Posterior vena cava (tissue), 2 donors: ENCODE measurements at regions not wholly inside any gene's neighbourhood (a gene's known extent, or its start where the extent isn't known, plus 50 kb on each side); places are given as distances from the start of the nearest gene placed in this dataset.
"Not testable (repeated sequence)": the region's sequence is repeated elsewhere in the genome, so short reads cannot be mapped to it uniquely, and the experiment has no call there.

ENCODE experiments used
- DNase-seq: peaks from one replicate; pipeline ENCODE4 v3.0.0-alpha.2; 2020; ENCODE audit warnings: low spot score
- intact Hi-C, 2 donors: fragments of 100-400 bp; cut with DNase I; formaldehyde crosslinking; loops; one replicate each; pipeline versions ENCODE4 v1.14.1 to v1.14.2; 2022 to 2023
- donor health status: DM: yes; HTN: yes; CAD: no.
- donor health status: DM: yes; HTN: yes; CAD: no.

DNA sequence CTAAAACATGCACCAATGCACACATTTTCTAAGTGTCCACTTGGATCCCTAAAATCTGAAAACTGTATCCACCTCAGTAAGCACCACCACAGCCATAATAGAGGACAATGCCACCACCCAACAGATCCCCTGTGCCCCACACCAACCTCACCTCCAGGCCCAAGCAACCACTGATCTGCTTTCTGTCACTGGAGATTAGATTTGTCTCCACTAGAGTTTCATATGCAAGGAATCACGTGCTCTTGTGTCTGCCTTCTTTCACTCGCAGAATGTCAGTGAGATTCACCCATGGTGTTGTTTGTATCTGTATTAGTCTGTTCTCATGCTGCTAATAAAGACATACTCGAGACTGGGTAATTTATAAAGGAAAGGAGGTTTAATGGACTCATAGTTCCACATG, 216.1 kb upstream of the WWC1 start:
- DNase-seq, result no peak
- intact Hi-C loops, result no loop called here

DNA sequence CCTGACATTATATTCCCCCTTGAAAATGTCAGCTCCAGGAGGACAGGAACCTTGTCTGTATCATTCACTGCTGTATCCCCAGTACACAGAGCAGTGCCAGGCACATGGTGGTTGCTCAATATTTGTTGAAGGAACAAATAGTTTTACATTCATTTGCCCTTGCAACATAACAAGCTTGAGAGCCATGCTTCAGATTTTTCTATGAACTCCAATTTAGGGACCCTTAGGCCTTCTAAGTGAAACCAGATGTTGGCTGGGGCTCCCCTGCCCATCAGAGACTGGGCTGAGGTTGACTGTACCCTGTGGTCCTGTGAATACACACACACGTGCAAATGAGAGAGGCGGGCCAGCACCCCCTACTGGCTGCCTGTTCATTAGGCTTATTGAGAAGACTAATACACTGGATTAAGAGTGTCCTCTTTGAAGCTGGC, 214.9 kb upstream of the WWC1 start:
- intact Hi-C loops, result no loop called here
- no peak for DNase-seq

DNA sequence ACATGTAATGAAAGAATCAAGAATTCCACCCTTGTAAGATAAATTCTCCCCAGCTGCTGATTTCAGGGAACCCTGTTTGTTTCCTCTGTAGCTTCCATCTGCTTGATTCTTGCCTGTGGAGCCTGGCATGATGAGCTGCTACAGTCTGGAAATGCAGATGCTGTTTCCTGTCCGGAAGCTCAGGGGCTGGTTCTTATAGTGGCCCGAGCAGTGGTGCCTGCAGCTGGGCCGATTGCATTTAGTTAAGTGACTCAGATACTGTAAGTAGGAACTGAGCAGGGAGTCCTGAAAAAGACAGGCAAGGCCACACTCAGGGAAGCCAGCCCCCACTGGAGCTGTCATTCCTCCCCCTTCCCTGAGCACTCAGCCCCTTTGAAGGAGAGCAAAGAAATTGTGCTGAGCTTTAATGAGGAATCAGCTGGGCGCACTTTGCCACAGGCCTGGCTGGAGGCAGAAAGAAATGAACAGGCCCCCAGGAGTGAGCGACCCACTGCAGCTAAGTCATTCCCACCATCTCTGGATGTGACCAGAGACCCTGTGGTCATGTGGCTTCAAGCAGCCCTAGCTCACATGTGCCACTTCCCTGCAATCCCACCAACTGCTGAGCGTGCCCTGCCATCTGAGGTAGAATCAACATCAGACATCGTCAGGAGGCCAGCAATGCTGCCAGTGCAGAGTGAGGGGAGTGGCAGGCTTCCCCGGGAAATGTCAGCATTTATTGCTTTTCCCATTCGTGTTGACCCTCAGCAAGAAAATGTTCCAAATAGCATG, 206.0 kb upstream of the WWC1 start:
- no peak for DNase-seq
- intact Hi-C loops, result no loop called here

DNA sequence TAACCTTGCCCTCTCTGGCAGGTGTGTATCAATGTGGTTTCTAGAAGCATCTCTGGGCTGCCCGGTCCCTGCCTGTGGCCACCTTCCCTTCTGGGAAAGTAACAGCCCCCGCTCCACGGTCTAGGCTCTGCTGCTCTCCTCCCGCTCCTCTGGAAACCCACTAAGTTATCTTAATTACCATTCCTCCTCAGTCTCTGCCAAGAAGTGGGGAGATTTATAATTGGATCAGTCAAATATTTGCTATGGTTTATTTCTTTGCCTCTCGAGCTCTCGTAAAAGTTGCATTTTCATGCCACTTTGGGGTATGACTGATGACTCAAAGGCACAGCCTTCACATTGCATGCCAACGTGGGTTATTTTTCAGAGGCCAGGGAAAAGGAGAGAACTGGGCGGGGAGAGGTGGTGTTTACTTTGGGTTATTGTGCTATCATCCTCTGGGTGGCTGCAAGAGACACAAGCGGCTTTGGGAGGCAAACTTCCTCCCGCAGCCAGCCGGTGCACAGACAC, 205.3 kb upstream of the WWC1 start:
- no peak for DNase-seq
- intact Hi-C loops, result no loop called here

DNA sequence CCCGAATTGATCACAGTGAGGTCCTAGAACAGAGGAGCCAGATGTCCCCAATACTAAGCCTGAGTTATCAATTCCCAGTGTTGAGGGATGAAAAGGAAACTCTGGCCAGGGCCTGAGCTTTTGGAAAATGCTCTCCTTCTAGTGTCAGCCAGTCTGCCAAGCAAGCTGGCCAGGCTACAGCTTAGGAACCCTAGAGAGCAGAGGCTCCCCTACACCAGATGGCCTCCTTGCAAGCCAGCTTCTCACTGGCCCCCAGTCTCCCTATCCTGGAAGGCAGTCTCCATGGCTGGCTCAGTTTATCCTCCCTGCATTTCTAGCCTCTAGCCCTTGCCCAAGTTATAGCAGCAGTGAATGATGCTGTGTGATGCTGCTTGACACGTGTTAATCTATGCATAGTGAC, 204.7 kb upstream of the WWC1 start:
- no peak for DNase-seq
- intact Hi-C loops, result no loop called here

DNA sequence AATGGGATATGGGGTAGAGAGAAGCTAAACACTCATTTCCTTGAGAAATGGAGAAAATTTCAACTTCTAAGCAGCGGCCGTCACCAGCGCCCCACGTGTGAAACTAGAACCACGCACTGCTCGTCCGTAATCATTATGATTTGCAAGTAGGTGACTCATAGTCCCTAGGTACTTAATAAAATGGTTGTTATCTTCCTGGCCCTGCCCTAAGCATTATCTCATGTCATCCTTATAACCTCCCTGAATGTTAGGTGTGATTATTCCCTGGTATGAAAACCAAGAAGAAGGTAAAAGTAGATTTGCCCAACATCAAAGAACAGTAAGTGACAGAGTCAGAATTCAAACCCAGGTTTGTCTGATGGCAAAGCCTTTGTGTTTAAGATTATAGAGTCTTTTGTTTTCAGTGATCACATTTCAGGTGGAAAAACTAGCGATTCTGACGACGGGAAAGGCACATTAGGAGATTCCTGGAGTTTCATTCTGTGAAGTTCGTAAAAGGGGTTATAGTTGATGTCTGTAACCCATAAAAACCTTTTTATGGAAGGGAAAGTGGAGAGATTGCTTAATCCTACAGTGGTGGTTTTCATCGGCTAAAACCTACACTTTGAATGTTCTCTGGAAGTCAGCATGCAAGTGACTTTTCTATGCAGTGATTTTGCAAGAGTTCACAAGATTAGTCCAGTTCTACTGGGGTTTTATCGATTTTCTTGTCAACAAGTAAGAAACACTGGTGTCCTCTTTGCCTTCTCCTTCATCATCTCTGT, 202.9 kb upstream of the WWC1 start:
- intact Hi-C loops, result no loop called here
- no peak for DNase-seq

DNA sequence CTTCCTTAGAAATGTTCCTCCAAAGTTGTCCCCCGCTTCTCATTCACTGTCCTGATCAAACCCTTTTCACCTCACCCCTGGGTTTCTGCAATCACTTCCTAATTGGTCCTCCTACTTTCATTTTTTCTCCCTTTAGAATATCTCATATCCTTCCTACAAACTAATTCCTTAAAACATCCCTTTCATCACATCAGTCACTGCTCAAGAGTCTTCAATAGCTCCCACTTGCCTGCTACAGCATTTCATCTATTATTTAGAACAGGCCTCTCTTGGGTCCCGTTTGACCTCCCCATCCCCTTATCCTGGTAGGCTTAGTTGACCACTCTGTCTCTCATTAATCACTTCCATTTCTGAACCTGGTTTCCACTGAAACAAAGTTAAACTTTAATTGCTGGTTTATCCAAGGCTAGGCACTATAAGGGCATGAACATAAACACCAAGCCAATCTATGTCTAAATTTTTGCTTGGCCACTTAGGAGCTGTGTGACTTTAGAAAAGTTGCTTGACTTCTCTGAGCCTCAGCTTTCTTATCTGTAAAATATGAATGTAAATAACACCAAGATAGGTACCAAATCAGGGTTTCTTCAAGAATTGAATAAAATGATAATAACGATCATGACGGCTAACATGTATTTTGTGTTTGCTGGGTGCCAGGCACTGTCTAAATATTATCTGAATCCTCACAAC, 202.1 kb upstream of the WWC1 start:
- DNase-seq, result no peak
- intact Hi-C loops, result no loop called here

DNA sequence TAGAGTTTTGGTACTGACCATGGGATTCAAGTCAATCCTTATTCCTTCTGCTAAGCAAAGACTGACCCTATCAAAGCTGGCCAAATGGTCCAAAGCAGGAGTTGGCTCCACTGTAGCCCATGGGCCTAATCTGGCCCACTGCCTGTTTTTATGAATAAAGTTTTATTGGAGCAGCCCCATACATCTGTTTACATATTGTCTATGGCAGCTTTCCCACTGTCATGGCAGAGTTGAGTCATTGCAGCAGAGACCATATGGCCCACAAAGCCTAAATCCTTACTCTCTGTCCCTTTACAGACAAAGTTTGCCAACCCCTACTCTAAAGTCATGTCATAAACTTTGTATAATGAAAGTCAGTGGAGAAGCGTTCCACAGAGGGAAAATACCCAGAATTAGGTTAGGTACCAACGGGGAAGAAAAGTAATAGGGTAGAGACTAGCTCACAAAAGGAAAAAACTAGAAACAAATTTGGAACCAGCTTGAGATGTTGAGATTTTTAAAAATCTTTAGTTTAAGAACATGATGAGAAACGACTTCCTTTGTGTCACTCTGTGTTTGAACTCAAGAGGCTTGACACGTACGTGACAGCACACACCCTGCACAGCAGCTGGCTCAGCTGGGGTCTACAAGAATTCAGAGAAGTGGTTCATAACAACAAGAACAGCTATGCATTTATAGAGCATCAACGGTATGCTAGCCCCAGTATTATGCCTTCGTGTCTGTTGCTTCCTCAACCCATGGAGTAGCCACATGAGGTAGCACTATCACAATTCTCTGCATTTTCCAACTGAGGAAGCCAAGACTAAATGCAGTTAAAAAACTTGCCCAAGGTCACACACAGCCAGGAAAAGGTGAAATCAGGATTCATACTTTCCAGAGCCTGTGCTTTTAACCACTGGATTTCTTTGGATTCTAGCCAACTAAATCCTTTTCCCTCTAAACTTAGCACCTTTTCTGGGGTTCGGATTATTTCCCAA, 198.9 kb upstream of the WWC1 start:
- intact Hi-C loops, result no loop called here
- no peak for DNase-seq

DNA sequence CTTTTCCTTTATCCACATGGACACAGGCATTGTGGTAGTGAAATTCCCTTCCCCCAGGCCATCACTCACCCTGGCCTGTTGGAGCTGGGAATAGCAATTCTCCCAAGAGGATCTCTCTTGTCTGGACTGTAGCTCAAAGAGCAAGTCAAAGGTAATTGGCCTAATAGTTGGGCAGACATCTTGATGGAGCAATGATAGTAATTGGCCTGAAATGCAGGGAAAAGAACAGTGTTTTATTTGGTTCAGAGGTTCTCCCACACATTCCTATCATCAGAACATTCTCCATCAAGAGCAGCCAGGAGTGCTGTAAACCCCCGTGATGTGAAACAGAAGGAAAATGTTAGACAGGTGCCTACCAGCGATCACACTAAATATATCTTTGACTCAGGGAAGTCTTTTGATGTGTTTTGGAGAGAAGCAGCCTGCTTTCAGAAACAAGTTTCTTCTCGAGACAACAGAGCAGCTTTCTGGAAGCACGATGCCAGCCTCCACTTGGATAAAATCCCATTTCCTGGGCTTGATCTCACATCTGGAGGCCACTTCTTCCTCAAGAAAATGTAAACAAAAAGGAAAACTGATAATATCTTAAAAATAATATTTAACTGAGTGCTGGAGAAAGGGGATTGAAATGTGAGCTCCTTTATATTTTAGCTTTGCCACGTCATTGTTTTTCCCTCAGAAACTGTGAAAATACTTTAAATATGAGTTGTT, 198.1 kb upstream of the WWC1 start:
- intact Hi-C loops, result no loop called here
- DNase-seq, result no peak

DNA sequence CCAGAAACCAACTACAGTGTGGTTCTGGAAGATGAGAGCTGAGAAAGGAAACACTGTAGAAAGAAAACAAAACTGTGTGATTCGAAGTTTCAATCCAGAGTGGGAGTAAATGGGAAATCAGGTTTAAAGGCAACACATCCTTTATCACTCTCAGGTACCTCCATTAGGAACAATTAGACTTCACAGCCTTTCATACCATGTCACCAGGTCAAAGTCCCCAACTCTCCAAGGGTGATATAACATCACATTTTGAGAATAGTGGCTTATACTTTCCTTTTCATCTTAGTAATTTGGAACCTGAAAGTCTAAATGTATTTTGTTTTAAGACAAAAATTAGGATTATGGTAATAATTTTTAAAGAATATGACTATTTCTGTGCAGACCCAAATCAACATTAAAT, 194.9 kb upstream of the WWC1 start:
- DNase-seq, result no peak
- intact Hi-C loops, result no loop called here

DNA sequence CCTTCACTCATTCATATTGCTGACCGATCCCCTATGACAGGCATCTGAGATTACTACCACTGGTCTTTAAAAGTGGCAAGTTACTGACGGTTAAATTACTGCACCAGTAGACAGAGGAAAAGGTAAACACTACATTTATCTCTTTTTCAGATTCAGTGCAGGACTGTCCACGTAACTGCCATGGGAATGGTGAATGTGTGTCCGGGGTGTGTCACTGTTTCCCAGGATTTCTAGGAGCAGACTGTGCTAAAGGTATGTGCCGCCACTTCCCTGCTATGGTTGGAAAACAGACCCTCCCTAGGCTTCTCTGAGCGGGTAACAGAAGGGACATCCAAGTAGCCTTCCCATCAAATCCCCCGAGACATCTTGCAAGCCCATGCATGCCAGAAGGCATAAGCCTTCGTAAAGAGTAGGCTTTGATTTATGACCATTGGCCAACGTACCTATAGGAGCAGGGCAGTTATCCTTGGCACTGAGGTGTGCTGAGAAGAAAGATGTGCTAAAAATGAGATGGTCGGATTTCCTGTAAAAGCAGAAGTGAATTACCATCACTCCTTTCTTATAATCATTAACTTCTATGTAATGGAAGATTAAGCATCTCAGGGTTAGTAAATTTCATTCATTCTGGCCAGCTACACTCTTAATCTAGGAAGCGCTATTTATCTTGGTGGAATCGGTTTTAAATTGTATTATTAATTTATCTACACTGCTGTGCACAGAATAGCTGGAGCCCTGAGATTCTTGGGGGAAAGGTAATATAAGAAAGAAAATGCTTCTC, 193.4 kb upstream of the WWC1 start:
- DNase-seq, result no peak
- intact Hi-C loops, result no loop called here

DNA sequence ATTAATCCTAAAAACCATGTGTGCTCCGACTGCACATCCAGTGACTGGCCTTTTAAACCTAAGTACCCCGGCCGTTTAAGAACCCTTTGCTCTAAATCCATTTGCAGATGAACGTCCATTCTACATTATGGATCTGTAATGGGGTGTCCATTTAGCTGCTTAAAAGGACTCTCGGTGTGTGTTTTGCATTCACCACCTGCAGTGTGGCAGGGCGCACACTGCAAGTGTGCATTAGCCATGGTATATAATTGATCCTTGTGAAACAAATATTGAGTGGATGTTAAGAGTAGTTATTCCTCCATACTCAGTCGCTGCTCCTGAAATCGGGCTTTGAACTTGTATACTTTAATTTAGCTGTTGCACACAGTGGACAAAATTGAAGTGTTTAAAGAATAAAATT, 190.1 kb upstream of the WWC1 start:
- intact Hi-C loops, result no loop called here

DNA sequence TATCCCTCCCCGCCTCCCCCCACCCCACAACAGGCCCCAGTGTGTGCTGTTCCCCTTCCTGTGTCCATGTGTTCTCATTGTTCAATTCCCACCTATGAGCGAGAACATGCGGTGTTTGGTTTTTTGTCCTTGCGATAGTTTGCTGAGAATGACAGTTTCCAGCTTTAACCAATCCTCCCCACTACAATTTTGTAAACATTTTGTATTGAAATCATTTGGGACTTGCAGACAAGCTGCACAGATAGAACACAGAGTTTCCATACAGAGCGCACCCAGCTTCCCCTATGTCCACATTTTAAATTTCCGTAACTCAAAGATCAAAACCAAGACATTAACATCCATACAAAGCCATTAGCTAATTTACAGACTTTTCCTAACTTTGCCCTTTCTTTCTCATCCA, 188.4 kb upstream of the WWC1 start:
- DNase-seq, intact Hi-C loops: not testable (repeated sequence)

More for the DNA sequence above, 190.1 kb upstream of the WWC1 start:
- no peak for DNase-seq

DNA sequence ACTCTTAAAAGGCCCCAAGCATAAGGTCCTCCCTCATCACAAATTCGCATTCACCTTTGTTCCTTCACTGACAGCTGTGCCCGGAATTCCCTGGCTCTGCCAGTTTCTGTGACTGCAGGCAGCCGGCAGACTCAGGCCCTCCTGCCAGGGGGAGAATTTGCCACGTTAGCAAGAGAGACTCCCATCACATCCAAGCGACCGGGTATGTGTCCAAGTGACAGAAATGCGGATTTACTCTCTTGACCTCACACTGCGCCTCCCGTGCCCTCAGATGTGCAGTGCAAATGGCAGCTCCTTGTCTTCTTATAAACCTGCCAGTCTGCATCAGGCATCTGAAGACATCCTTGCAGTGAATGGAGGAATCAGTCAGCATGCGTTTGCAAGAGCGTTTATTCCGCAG, 187.1 kb upstream of the WWC1 start:
- intact Hi-C loops, result no loop called here

DNA sequence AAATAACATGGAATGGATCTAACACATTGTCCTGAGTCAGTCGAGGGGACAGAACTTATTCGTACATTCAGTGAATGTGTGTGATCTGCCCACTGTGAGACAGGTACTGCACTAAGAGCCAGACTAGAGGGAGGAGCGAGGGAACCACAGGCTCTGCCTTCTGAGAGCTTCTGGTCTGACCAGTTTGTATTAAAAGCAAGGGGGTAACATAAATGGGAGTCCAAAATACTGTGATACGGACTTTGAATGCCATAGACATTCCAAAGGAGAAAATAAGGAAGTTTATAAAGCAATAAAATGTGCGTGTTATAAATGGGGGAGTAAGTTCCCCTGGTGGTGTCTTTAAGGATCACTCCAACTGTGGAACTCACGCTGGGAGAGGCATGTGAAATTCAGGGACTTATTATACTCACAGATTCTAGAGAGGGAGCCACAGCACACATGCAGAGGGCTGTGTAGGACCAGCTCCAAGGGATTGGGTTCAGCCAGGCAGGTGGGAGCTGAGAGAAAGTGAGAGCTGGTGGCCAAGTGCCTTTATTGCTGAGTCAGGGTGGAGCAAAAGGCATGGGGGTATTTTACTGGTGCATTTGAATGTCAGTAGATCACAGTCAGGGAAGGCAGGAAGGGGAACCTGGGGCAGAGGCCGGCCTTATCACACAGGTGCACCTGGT, 186.5 kb upstream of the WWC1 start:
- intact Hi-C loops, result no loop called here

More for the DNA sequence above, 187.1 kb upstream of the WWC1 start:
- no peak for DNase-seq

DNA sequence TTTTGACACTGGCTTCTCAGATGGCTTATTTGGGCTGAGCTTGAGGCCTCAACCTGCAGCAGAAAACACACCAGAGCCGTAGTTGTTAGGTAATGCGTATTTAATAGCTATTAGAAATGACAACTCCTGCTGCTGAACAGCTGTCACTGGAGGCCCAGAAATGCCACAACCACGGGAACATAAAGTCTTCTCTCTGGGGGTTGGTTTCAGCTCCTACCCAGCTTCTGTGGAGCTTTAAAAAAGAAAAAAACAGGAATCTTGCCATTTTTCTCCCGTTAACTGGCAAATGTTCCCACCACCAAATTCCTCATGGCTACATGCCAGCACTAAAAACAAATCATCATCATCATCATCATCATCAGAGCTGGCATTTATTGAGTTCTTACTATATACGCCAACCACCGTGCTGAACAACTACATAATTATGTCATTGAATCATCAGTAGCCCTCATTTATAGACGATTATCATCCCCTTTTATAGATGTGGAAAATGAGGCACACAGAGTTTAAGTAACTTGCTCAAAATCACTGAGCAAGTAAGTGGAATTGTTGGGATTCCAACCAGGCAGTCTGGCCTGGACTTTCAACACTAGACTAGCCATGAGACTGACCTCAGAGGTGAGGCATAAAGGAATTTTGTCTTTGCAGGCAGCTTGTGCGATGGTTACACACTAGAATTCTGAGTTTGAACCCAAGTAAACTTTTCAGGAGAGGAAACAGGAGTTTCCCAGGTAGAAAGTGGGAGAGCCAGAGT, 185.3 kb upstream of the WWC1 start:
- no peak for DNase-seq
- intact Hi-C loops, result no loop called here

More for the DNA sequence above, 186.5 kb upstream of the WWC1 start:
- DNase-seq, result no peak
